ENCODE measurements at regions not wholly inside any gene's neighbourhood (a gene's known extent, or its start where the extent isn't known, plus 50 kb on each side); places are given as distances from the start of the nearest gene placed in this dataset.

DNA sequence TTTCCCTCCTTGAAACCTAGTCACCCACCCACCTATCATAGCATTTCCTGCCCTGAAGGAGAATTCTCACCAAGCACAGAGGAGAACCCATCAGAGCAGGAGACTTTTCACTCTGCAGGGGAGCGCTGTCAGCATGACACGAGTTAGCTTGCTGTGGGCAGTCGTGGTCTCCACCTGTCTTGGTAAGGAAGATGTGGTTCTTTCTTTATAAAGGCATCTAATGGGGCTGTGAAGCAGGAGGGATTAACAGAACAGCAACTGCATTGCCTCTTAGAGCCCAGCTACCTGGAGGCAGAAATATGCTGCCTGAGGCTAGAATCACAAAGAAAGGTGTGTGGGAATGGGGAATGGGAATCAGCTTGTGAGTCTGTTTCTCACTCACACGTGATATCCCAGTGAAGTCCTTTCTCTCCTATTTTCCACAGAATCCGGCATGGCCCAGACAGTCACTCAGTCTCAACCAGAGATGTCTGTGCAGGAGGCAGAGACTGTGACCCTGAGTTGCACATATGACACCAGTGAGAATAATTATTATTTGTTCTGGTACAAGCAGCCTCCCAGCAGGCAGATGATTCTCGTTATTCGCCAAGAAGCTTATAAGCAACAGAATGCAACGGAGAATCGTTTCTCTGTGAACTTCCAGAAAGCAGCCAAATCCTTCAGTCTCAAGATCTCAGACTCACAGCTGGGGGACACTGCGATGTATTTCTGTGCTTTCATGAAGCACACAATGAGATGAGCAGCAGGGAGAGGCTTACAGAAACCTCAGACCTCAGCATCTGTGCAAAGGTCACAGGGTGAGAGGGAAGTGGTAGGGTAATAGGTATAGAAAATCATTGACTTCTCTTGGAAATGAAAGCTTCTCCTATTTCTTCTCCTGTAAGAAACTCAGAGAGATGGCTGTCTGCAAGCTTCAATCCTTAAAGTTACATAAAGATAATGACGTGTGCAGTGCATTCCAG is 316.9 kb downstream of the DAD1 start:
- Histone ChIP-seq H3K27me3 (ENCODE audit: control insufficient read depth in 1 of 2, insufficient read depth in 2 of 2, low read length in 2 of 2) (peaks cover 0 to 10% of the 10 kb centered on the region in 2 donors), H3K4me1 (ENCODE audit: control insufficient read depth in 1 of 2, insufficient read depth in 2 of 2, low read length in 2 of 2) (peaks cover 0 to 4% of the 10 kb centered on the region in 2 donors), H3K27ac (ENCODE audit: low read depth, low read length) (no peak overlapping the region), H3K9me3 (ENCODE audit: control insufficient read depth in 1 of 2, low read length in 2 of 2) (no peaks in the 10 kb centered on the region), H3K4me3 (ENCODE audit: low read depth in 1 of 2, low read length in 2 of 2) (no peak overlapping the region), H3K36me3 (ENCODE audit: control insufficient read depth in 1 of 2, insufficient read depth in 2 of 2, low read length in 2 of 2) (no peaks in the 10 kb centered on the region), H3K9ac (ENCODE audit: low read depth in 1 of 2, low read length in 2 of 2) (no peak overlapping the region)

DNA sequence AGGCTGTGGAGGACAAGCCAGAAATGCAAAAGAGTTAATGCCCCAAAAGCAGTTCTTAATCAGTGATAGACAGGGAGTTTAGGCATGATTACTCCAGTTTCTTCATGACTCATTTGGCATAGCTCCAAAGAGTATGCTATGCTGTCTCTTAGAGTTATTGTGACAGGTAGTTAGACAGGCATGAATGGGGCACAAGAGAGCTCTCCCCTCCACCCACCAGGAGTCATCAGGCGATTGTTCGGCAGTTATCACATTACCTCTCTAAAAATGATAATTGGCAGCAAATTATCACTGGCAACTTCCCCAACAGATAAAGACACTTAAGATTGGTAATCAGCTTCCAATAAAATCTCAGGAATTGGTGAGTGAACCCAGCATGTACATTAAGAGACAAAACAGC is 320.1 kb downstream of the DAD1 start:
- Histone ChIP-seq H3K27me3 (ENCODE audit: control insufficient read depth in 1 of 2, insufficient read depth in 2 of 2, low read length in 2 of 2) (no peaks in the 10 kb centered on the region), H3K36me3 (ENCODE audit: control insufficient read depth in 1 of 2, insufficient read depth in 2 of 2, low read length in 2 of 2) (no peaks in the 10 kb centered on the region), H3K9ac (ENCODE audit: low read depth in 1 of 2, low read length in 2 of 2) (no peak overlapping the region), H3K27ac (ENCODE audit: low read depth, low read length) (no peak overlapping the region), H3K4me1 (ENCODE audit: control insufficient read depth in 1 of 2, insufficient read depth in 2 of 2, low read length in 2 of 2) (peaks cover 0 to 4% of the 10 kb centered on the region in 2 donors), H3K4me3 (ENCODE audit: low read depth in 1 of 2, low read length in 2 of 2) (no peak overlapping the region), H3K9me3 (ENCODE audit: control insufficient read depth in 1 of 2, low read length in 2 of 2) (no peaks in the 10 kb centered on the region)

DNA sequence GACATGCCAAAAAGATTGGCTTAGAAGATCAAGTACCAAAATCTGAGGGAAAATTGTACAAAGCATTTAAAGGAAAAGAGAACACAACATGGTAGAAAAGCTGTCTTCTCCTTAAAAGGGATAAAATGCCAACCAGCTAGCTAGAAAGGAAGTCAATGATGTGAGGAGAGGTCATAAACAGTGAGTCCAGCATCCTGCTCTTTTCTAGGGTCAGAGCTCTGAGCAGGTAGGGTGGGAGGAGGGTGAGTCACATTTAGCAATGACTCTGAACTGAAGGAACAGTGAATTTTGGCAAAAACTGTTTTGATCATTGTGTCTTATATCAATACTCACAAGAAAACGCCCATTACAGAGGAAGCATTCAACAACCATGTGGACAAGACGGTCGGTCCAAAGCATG is 322.3 kb downstream of the DAD1 start:
- no peak overlapping the region for H3K4me3 ChIP-seq (ENCODE audit: low read depth in 1 of 2, low read length in 2 of 2)
- no peak overlapping the region for H3K9ac ChIP-seq (ENCODE audit: low read depth in 1 of 2, low read length in 2 of 2)
- H3K27ac ChIP-seq (ENCODE audit: low read depth, low read length), result no peak overlapping the region
- no peaks in the 10 kb centered on the region for H3K36me3 ChIP-seq (ENCODE audit: control insufficient read depth in 1 of 2, insufficient read depth in 2 of 2, low read length in 2 of 2)
- H3K4me1 ChIP-seq (ENCODE audit: control insufficient read depth in 1 of 2, insufficient read depth in 2 of 2, low read length in 2 of 2), result peaks cover 0 to 4% of the 10 kb centered on the region in 2 donors
- no peaks in the 10 kb centered on the region for H3K27me3 ChIP-seq (ENCODE audit: control insufficient read depth in 1 of 2, insufficient read depth in 2 of 2, low read length in 2 of 2)
- H3K9me3 ChIP-seq (ENCODE audit: control insufficient read depth in 1 of 2, low read length in 2 of 2), result no peaks in the 10 kb centered on the region

DNA sequence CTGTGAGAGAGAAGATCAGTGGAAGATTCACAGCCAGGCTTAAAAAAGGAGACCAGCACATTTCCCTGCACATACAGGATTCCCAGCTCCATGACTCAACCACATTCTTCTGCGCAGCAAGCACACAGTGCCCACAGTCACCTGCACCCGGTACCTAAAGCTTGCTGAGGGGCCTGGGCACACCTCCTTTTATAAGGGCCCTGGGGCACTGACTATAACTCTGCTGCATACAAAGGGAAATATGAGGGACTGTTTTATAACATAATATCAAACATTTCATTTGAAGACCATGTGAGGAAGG is 322.9 kb downstream of the DAD1 start:
- Histone ChIP-seq H3K27ac (ENCODE audit: low read depth, low read length) (no peak overlapping the region), H3K9ac (ENCODE audit: low read depth in 1 of 2, low read length in 2 of 2) (no peak overlapping the region), H3K27me3 (ENCODE audit: control insufficient read depth in 1 of 2, insufficient read depth in 2 of 2, low read length in 2 of 2) (no peaks in the 10 kb centered on the region), H3K4me3 (ENCODE audit: low read depth in 1 of 2, low read length in 2 of 2) (no peak overlapping the region), H3K9me3 (ENCODE audit: control insufficient read depth in 1 of 2, low read length in 2 of 2) (no peaks in the 10 kb centered on the region), H3K4me1 (ENCODE audit: control insufficient read depth in 1 of 2, insufficient read depth in 2 of 2, low read length in 2 of 2) (peaks cover 0 to 4% of the 10 kb centered on the region in 2 donors), H3K36me3 (ENCODE audit: control insufficient read depth in 1 of 2, insufficient read depth in 2 of 2, low read length in 2 of 2) (no peaks in the 10 kb centered on the region)

DNA sequence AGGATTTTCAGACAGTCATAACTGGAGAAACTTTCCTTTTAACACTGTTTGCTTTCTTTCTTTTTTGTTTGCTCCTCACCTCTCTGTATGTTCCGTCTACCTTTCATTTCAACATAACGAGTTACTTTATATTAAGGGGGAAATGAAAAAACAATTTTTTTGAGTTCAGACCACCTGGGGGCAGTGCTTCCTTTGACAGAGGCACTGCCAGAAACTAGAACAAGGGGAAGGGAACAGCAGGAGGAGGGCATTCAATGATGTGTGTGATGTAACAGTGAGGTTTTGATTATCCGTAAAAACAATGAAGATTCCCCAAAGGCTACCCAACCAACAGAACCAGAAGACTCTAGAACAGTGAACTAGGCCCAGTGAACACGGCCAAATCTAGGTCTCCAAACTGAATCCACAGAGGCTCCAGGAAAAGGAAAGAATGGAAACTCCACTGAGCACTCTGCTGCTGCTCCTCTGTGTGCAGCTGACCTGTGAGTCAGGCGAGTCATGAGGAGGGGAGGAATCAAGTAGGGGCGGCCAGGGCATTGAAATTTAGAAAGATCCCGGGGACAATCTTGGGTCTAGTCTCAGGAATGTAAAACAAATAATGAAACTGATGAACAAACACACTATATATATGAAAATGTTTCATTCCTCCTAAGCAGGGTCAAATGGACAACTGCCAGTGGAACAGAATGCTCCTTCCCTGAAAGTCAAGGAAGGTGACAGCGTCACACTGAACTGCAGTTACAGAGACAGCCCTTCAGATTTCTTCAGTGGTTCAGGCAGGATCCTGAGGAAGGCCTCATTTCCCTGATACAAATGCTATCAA is 323.5 kb downstream of the DAD1 start:
- Histone ChIP-seq H3K9ac (ENCODE audit: low read depth in 1 of 2, low read length in 2 of 2) (no peak overlapping the region), H3K36me3 (ENCODE audit: control insufficient read depth in 1 of 2, insufficient read depth in 2 of 2, low read length in 2 of 2) (no peaks in the 10 kb centered on the region), H3K4me3 (ENCODE audit: low read depth in 1 of 2, low read length in 2 of 2) (no peak overlapping the region), H3K27ac (ENCODE audit: low read depth, low read length) (no peak overlapping the region), H3K27me3 (ENCODE audit: control insufficient read depth in 1 of 2, insufficient read depth in 2 of 2, low read length in 2 of 2) (no peaks in the 10 kb centered on the region), H3K9me3 (ENCODE audit: control insufficient read depth in 1 of 2, low read length in 2 of 2) (no peaks in the 10 kb centered on the region), H3K4me1 (ENCODE audit: control insufficient read depth in 1 of 2, insufficient read depth in 2 of 2, low read length in 2 of 2) (peaks cover 0 to 4% of the 10 kb centered on the region in 2 donors)

DNA sequence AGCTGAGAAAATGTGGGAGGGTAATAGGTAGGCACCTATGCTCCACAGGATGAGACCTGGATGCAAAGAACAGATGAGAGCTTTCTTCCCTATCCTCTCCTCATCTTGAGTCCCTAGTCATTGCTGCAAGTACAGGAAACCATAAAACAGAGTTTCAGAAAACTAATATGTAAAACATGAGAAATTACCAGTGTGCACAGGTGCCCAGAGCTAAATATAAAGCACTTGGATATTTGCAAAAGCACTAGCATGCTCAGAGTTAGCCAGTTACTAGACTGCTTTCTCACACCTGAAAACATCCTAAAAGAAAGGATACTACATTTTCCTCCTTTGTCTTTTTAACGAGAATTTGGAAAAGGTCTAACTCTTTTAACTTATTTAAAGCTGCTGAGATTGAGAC is 324.3 kb downstream of the DAD1 start:
- no peaks in the 10 kb centered on the region for H3K36me3 ChIP-seq (ENCODE audit: control insufficient read depth in 1 of 2, insufficient read depth in 2 of 2, low read length in 2 of 2)
- H3K27me3 ChIP-seq (ENCODE audit: control insufficient read depth in 1 of 2, insufficient read depth in 2 of 2, low read length in 2 of 2), result no peaks in the 10 kb centered on the region
- no peak overlapping the region for H3K4me3 ChIP-seq (ENCODE audit: low read depth in 1 of 2, low read length in 2 of 2)

DNA sequence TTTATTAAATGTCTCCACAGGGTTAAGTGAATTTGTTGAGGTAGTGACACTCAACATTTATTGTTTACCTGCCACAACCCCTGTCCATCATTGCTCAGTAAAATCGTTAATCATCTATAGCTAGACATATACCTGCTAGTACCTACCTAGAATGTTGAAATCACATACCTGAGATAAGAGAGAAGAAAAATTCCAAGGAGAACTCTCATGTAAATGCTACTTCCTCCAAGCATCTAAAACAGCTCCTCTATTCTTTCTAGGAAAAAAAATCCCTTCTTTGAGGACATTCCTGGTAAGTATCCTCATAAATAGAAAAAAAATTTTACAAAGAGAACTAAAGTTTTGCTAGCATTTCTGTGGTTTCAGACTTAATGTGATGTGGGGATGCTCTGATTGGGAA is 325.1 kb downstream of the DAD1 start:
- Histone ChIP-seq H3K4me1 (ENCODE audit: control insufficient read depth in 1 of 2, insufficient read depth in 2 of 2, low read length in 2 of 2) (peaks cover 0 to 4% of the 10 kb centered on the region in 2 donors), H3K4me3 (ENCODE audit: low read depth in 1 of 2, low read length in 2 of 2) (no peak overlapping the region), H3K9ac (ENCODE audit: low read depth in 1 of 2, low read length in 2 of 2) (no peak overlapping the region), H3K27me3 (ENCODE audit: control insufficient read depth in 1 of 2, insufficient read depth in 2 of 2, low read length in 2 of 2) (no peaks in the 10 kb centered on the region), H3K27ac (ENCODE audit: low read depth, low read length) (no peak overlapping the region), H3K9me3 (ENCODE audit: control insufficient read depth in 1 of 2, low read length in 2 of 2) (no peaks in the 10 kb centered on the region), H3K36me3 (ENCODE audit: control insufficient read depth in 1 of 2, insufficient read depth in 2 of 2, low read length in 2 of 2) (no peaks in the 10 kb centered on the region)

More for the DNA sequence above, 324.3 kb downstream of the DAD1 start:
- Histone ChIP-seq H3K27ac (ENCODE audit: low read depth, low read length) (no peak overlapping the region), H3K4me1 (ENCODE audit: control insufficient read depth in 1 of 2, insufficient read depth in 2 of 2, low read length in 2 of 2) (peaks cover 0 to 4% of the 10 kb centered on the region in 2 donors), H3K9me3 (ENCODE audit: control insufficient read depth in 1 of 2, low read length in 2 of 2) (no peaks in the 10 kb centered on the region), H3K9ac (ENCODE audit: low read depth in 1 of 2, low read length in 2 of 2) (no peak overlapping the region)

DNA sequence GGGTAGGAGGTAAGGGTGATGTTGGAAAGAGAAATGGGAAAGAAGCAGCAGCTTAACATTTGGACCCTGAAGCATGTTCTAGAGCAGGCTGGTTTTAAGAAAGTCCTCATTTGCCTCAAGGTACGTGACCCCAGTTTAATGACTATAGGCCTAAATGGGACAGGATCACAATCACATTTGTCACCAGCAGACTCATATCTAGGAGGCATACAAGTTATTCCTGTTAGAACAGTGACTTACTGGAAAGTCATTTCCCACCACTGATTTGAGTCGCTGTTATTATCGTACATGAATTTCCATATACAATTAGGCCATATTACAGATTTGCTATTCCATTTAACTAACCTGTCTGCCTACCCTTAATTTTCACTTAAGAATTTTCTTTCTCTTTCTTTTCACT is 326.1 kb downstream of the DAD1 start:
- Histone ChIP-seq H3K9me3 (ENCODE audit: control insufficient read depth in 1 of 2, low read length in 2 of 2) (no peaks in the 10 kb centered on the region), H3K27me3 (ENCODE audit: control insufficient read depth in 1 of 2, insufficient read depth in 2 of 2, low read length in 2 of 2) (no peaks in the 10 kb centered on the region), H3K27ac (ENCODE audit: low read depth, low read length) (no peak overlapping the region), H3K4me3 (ENCODE audit: low read depth in 1 of 2, low read length in 2 of 2) (no peak overlapping the region), H3K36me3 (ENCODE audit: control insufficient read depth in 1 of 2, insufficient read depth in 2 of 2, low read length in 2 of 2) (no peaks in the 10 kb centered on the region), H3K9ac (ENCODE audit: low read depth in 1 of 2, low read length in 2 of 2) (no peak overlapping the region), H3K4me1 (ENCODE audit: control insufficient read depth in 1 of 2, insufficient read depth in 2 of 2, low read length in 2 of 2) (no peaks in the 10 kb centered on the region)

DNA sequence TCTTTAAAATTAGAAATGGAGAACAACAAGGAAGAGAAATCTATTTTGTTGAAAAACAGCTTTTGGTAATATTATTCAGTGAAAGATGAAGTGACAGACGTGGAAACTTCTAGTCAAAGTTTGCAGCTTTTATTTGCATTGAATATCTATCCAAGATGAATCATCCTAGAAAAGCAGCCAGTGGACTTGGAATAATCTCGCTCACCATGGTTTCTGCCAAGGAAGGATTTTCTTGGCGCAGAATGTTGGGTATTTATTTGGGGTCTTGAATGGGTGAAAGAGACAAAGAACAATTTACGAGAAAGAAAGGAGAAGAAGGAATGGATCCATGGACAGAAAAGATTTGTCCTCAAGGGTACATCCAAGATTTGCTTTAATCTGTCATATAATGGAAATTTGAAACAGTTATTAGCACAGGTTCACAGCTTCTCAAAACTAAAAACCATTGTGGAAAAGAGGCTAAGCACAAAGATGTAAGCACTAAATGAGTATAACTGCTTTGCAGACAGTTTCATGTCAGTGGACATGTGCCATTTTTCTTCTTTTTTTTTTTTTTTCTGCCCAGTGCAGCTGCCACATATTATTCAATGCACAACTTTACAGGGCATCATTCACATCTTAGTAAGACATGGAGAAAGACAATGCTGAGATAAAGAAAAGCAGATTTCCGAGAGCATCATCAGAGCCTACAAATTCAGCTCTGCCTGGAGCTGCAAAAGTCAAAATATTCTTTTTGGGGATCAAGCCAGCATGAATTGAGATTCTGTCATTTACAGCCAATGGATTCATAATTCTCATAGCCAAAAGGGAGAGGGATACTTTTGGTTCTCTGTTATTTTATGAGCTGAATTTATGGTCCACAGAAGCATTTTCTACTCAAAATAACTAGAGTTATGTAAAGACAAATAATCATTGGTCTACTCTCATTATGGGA is 333.7 kb downstream of the DAD1 start:
- Histone ChIP-seq H3K27me3 (ENCODE audit: control insufficient read depth in 1 of 2, insufficient read depth in 2 of 2, low read length in 2 of 2) (no peaks in the 10 kb centered on the region), H3K27ac (ENCODE audit: low read depth, low read length) (no peak overlapping the region), H3K4me3 (ENCODE audit: low read depth in 1 of 2, low read length in 2 of 2) (no peak overlapping the region), H3K4me1 (ENCODE audit: control insufficient read depth in 1 of 2, insufficient read depth in 2 of 2, low read length in 2 of 2) (no peaks in the 10 kb centered on the region), H3K9ac (ENCODE audit: low read depth in 1 of 2, low read length in 2 of 2) (no peak overlapping the region), H3K9me3 (ENCODE audit: control insufficient read depth in 1 of 2, low read length in 2 of 2) (no peaks in the 10 kb centered on the region), H3K36me3 (ENCODE audit: control insufficient read depth in 1 of 2, insufficient read depth in 2 of 2, low read length in 2 of 2) (no peaks in the 10 kb centered on the region)

All from duodenal mucosa (tissue), 2 donors.